Stimulated activated CD4-positive, alpha-beta T cell treated with anti-CD3 and anti-CD28 coated beads, Interleukin-2, amount 100 ng/mL, for 24 hours (primary cell): ENCODE measurements at regions not wholly inside any gene's neighbourhood (a gene's known extent, or its start where the extent isn't known, plus 50 kb on each side); places are given as distances from the start of the nearest gene placed in this dataset.
"Not testable (repeated sequence)": the region's sequence is repeated elsewhere in the genome, so short reads cannot be mapped to it uniquely, and the experiment has no call there.

Experiments used
- DNase-seq, 2 donors: peaks; one replicate each; pipeline ENCODE4 v3.0.0-alpha.2; 2020

DNA sequence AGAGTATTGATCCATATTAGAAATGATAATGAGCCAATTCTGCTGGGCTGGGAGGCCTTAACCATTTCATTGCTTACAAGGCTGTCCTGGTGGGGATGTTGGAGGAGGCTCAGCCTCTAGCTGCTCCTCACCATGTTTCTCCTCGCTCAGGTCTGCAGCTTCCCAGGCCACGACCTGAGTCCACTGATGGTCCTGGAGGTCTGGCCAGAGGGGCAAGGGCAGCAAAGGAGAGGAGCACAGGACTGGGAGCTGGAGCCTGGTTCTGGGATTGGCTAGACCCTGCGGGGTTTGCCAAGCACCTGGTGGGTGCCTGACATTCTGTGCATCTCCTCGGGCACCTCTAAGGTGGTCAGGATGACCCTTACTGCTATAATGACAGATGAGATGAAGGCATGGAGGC, 92.6 kb downstream of the KIF26A start:
- DNase-seq = no peak

DNA sequence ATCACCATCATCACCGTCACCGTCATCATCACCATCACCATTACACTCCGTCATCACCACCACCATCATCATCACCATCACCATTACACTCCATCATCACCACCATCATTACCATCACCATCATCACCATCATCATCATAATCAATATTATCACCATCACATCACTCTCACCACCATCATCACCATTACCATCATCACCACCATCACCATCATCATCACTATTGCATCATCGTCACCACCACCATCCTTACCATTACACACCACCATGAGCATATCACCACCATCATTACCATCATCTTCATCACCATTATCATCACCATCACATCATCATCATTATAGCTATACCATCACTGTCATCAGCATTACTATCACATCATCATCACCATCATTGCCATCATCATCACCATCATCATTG, 93.7 kb downstream of the KIF26A start:
- no peak for DNase-seq

DNA sequence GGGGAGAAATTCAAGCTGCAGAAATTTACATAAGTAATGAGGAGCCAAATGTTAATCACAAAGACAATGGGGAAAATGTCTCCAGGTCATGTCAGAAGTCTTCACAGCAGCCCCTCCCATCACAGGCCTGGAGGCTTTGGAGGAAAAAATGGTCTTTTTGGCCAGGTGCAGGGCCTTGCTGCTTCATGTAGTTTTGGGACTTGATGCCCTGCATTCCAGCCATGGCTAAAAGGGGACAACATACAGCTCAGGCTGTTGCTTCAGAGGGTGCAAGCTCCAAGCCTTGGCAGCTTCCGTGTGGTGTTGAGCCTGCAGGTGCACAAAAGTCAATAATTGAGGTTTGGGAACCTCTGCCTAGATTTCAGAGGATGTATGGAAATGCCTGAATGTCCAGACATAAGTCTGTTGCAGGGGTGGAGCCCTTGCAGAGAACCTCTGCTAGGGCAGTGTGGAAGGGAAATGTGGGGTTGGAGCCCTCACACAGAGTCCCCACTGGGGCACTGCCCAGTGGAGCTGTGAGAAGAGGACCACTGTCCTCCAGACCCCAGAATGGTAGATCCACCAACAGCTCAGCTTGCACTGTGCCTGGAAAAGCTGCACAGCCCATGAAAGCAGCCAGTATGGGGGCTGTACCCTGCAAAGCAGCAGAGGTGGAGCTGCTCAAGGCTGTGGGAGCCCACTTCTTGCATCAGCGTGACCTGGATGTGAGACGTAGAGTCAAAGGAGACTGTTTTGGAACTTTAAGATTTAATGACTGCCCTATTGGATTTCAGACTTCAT, 95.8 kb downstream of the KIF26A start:
- not testable (repeated sequence) for DNase-seq

DNA sequence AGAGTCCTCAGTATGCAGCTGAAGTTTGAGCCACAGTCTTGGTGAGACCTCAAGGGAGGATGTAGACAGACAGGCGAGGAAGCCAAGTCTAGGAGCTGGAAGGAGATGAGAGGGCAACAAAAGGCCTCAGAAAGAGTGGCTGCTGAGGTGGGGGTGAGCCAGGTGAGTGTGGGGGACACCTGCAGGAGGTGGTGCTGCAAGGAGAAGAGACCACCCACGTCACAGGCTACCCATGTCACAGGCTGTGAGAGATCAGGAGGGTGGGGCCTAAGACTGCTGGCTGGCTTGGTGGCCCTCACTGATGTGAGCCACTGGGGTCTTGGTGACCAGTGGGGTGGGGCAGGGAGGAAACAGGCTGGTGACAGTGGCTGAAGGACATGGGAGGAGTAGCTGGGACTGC, 97.3 kb downstream of the KIF26A start:
- DNase-seq = no peak

DNA sequence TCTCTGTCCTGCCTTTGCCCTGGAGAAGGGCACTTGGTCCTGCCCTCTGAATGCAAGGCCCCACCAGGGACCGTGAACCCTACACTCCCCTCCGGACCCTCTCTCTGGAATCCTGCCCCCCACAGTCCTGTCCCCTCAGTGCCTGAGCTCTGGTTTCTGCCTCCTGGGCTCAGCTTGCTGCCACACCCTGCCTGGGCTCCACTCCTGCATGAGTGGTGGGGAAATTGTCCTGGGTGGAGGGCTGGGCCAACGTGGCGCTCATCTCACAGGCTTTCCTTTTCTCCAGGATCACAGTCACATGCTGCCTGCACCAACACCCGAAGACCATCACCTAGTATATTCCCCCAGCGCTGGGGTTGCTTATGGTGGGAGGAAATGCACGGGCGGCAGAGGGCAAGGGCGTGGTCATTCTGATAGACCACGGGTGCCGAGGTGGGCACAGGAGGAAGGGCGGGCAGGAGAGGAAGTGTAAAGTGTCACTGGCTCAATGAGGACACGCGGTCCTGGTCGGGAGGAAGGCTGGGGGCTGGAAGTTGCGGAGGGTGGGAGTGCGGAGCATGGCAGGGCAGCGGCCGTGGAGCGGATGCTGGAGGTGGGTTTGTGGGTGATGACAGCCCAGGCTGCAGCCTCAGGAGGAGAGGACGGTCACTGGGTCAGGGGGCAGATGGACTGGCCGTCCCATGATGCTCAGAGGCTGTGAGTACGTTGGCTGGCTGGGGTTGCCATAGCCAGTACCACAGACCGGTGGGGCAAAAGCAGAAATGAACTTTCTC, 99.5 kb downstream of the KIF26A start:
- DNase-seq = no peak

DNA sequence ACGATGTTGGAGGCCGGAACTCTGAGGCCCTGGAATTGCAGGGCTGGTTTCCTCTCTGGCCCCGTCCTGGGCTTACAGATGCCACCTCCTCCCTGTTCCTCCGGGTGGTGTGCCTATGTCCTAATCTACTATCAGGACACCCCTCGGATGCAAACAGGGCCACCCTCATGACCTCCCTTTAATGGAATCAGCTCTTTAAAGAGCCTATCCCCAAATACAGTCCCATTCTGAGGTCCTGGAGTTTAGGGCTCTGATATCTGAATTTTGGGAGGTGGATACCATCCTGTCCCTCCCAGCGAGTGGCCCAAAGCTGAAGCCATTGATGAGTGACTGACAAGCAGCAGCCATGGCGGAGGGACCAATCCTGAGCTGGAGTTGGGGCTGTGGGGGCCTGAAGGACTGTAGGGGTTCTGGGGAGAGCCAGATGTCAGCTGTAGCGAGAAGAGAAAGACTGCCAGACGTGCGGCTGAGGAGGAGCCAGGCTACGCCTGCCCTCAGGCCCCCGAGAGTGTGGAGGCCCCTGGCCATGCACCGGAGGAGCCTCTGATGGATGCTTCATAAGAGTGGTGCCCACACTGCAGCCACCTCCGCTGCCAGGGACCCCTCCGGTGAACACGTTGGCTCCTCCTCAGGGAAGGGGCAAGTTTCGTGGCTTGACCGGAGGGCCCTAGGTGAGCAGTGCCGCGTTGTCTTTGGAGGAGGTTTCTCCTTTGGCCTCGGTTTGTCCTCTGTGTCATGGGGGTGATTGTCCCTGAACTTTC, 100.2 kb downstream of the KIF26A start:
- no peak for DNase-seq

DNA sequence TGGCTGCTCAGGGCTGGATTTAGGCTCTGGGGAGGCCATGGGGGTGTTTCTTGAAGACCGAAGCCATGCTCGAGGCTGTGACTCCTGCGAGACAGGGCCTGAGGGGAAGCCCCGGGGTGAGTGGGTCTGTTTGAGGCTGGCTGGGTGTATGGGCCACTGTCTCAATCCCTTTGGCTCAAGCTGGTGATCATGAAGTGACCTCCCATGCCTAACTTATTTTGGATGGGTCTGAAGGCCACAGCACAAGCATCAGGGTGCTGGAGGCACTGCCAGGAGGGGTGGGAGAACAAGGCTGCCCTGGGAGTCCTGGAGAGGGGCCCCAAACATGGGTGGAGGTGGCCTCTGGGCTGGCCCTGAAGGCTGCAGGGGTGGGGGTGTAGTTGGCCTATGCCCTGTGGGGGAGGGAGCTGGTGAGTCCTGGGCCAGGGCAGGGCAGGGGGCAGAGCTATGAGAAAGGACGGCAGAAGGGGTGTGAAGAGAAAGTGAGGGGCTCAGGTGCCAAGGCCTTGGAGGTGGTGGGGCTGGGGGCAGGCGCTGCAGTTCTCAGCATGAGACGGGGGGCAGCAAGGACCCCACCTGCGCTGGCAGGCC, 100.9 kb downstream of the KIF26A start:
- no peak for DNase-seq

DNA sequence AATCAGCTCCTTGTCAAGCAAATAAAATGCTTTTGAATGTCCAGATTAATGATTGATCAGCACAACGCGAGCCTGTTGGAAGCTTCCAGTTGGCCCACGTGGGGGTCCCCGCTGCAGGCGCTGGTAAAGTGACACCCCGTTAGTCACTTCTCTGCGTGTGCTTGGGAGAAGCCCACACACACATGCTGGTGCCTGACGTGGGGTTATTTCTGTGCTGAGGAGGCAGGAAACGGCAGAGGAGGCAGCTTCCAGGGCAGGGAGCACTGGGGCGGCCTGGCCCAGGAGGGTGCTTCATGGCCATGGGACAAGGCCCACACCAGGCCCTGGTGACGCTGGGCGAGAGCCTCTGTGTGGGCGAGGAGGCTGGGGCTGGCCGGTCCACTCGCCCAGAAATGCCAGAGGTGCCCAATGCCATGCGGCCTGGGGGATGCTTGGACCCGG, 101.5 kb downstream of the KIF26A start:
- no peak for DNase-seq

DNA sequence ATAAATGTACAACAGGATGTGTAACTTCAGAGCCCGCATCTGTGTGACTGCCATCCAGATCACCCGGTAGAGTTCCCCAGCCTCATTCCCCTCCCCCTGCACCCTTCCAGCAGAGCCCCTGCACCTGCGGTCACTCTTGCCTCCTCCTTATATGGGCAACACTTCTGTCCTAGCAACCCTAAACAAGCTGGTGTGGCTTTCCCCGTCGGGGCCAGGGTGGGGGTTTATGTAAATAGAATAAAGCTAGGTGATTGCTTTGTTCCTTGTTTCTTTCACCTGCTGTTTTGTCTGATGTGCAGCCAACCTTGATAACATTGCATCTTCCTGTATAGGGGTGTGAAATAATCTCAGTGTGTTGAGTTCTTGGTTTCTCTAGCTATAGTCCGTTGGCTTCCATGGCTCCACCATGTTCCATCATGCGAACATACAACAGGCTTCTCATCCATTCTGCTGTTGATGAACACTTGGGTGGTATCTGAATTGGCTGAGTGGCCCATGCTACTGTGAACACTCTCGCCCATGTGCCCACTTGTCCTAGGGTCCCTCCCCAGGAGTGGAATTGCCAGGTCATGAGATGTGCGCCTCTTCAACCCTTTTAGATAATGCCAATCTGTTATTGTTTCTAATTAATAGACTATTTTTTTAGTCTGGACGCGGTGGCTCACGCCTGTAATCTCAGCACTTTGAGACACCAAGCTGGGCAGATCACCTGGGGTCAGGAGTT, 102.2 kb downstream of the KIF26A start:
- no peak for DNase-seq

DNA sequence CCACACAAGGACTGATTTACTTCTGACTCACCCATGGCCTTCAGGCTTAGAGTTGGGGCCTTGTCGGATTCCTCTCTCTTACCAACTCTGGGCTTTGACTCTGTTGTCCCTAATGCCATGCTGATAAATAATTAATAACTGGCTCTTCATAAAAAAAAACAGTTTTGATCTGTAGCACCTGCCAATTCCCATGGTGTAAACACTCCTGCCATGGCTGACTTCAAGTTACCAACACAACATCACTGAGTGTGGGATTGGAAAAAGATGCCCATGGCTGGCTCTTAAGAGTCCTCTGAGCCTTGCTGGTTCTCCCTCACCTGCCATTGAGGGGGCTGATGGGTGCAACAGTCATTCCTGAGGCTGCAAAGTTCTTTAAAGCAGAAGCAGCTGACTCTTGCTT, 104.8 kb downstream of the KIF26A start:
- DNase-seq = no peak

DNA sequence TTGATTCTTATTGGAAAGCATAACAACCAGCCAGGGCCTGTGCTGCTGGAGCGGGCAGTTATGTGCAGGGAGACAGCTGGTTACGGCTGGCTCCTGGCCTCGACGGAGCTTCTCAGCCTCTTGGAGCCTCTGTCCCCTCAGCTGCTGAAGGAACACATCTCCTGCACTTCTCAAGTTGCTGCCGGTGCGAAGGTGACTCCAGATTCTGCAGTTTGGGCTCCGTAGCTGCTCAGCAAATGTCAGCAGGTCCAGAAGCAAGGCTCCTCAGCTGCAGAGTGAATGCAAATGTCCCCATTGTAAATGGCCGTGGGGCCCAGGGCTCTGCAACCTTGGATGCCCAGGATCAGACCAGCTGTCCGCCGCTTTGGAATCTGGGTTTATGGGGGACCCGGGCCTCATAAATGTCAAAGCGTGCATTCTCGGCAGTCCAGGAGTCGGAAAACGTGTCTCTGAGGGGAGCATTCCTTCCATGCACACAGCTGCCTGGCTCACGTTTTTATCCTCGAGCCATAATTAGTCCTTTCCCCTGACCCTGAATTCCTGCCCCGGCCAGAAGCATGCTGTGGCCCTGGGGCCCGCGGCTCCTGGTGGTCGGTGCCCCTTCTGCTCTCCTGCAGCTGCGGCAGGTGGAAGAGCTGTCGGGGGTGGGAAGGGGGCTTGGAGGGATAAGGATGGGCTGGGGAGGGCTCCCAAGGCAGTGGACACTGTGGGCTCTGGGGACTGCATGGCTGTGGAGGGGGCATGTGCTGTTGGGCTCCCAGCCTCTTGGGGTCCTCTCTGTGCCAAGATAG, 106.0 kb downstream of the KIF26A start:
- no peak for DNase-seq

DNA sequence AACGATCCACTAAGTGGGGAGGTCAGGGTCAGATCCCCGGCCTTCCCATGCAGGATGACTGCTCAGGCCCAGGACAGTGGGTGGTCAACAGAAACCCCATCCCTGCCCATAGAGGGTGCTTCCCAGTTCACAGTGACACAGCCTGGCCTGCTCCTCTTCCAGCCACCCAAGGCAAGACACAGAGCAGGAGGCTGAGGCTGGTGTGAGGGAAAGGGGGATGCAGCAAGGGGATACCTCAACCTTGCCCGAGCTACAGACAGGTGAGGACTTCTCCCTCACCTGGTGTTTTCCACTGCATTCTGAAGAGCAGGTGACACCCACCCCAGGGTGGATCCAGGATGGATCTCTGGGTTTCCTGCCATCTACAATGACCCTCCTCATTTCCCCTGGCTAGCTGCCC, 106.7 kb downstream of the KIF26A start:
- no peak for DNase-seq

DNA sequence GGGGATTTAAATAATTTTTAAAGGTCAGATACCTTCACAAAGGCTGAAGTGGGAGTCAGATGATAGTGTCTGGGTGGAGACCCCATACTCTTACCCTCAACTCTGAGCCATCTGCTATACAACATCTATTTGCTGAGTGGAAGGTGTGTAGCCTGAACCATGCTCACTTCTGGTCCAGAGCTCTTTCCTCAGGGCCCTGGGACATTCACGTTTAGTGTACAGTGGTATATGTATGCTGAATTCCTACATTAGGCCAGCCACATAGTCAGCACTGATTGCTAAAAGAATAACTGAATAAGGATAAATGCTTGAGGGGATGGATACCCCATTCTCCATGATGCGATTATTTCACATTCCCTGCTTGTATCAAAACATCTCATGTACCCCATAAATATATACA, 107.3 kb downstream of the KIF26A start:
- DNase-seq = no peak

DNA sequence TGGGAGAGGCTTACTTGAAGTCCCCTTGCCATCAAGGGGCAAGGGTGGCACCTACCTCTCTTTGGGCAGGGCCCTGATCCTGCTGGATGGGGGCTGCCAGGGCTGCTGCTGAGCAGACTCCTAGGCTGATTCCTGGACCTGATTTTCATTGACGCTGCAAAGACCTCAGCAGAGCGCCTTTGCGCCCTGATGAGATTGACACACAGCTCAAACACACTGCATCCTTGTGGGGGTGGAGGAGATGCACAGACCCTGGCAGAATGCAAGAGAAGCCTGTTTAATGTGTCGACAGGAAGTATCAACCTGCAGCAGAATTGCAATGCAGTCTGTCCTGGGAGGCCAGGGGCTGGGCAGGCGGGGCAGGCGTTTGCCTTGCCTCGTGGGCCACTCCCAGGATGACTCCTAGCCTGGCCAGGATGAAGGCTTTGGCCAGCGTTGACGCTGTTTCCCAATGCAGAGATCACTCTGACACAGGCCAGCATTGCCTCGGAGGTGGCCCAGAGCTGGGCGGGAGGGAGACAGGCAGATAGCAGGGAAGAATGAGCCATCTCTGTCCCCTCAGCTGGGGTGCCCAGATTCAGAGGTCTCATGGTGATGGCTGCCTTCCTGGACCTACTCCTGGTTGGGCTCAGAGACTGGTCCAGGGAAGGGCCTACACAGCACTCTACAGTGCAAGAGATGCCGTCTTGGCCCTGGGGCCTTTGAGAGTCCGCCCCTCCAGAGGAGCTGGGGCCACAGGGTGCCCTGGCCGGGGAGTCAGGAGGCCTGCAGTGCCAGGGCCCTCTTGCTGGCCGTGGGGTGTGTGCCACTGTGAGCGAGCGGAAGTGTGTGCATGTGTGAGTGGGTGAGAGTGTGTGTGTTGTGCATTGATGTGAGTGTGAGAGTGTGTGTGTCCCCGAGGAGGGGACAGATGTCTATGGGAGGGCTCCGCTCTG, 108.3 kb downstream of the KIF26A start:
- no peak for DNase-seq

DNA sequence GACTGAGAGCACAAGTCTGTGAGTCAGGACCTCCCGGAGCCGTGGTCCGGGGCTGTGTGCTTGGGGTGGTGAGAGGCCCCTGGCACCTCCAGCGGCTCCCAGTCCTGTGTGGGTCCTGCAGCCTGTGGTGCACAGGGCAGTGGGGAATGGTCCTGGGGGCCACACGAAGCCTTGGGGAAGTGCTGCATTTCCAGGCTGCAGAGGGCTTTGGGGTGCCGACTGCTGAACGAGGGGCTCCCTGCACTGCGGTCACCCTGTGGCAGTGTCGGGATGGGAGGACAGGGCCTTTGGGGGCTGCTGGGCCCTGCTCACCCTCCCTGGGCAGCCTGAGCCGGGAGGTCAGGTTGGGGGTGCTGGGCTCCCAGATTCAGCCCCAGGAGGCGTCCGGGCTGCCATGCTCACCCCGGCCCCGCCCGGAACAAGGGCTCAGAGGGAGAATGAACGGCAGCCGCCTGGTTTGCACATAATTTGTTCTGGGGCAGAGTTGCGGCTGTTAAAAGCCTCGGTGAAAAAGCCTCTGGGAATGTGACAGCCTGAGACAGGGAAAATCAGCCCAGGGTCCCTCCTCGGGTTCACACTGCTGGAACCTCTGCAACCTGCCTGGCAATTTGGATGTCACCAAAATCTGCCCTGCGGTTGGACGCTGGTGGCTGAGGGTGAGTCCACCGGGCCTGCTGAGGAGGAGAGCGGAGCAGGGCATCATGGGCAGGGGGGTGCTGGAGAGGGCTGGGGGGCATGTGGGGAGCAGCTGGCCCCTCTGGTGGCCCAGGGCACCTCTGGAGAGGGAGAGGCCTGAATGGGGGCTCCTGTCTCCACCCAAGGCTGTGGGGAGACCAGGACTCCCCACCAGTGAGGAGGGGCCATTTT, 109.2 kb downstream of the KIF26A start:
- DNase-seq = peak in 1 of 2 donors; percentile 10

DNA sequence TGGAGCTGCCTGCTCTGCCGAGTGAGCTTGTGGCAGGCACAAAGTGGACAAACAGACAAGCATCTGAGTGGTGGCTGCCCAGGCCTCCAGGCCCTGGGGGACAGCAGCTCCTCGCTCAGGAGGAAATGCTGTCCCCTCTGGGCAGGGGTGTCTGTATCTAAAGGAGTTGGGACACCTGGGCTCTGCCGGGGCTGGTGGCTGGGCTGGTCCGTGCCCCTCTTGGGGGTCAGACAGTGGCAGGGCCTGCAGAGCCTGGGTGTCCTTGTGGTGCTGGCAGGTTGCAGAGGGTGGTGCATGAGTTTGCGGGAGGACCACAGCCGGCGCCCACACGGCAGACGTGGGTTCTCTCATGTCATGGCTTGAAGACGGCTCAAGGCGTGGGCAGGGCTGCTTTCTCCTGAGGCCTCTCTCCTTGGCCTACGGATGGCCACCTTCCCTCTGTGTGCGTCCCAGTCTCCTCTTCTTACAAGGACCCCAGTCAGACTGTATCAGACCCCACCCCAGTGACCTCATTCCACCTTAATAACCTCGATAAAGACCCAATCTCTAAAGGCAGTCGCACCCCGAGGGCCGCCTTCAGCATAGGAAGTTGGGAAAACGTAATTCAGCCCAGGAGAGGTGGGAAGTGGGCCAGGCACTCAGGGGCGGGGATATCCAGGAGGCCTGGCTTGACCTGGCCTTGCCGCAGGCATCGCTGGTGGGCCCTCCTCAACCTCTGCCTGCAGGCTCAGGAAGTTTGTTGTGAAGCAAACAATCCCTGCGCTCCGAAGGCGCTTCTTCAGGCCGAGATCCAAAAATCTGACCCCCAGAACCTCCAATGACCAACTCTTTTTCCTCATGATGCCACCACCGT, 110.0 kb downstream of the KIF26A start:
- peak in 1 of 2 donors; percentile 13 for DNase-seq

DNA sequence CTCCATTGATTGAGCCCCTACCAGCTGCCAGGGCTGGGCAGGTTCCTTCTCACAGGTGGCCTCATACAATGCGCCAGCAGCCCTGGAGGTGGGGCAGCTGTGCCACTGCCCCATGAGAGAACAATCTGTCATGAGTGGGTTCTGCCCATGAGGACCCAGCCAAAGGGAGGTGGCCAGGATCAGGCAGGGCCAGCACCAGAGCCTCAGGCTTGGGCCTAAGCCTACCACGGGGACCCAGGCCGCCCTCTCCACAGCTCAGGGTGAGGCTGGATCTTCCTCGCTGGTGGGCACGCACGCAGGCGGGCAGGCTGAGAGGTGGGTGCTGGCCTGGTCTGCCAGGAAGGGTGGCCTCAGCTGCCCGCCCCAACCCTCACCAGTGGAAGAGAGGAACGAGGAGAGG, 110.7 kb downstream of the KIF26A start:
- DNase-seq = peak in 1 of 2 donors; percentile 9

DNA sequence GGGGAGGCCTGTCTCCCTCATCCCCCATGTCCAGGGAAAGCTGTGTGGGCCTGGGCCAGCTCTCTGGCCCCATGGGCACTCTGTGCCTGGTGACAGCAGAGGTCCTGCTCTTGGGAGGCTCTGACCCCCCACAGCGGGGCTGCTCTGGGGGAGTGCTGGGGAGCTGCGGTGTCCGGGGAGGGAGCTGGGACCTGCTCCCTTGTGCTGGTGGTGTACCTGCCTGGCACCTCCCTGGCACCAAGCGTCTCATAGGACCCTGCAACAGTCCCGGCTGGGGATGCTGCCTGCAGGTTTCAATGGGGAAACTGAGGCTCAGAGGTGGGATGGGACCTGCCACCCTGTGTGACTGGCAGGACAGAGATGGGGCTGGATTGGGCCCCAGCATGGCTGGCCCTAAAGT, 111.3 kb downstream of the KIF26A start:
- peak in 1 of 2 donors; percentile 6 for DNase-seq
